GM23248 (cell line): ENCODE measurements at regions not wholly inside any gene's neighbourhood (a gene's known extent, or its start where the extent isn't known, plus 50 kb on each side); places are given as distances from the start of the nearest gene placed in this dataset.

Source experiments
- EZH2 ChIP-seq: fragments of 200-600 bp; sonication (generic); IDR thresholded peaks from 2 replicates; pipeline ENCODE4 v1.6.1; 2018; ENCODE audit warnings: antibody characterized with exemption, mild to moderate bottlenecking; ENCODE audit not compliant: insufficient read depth, poor library complexity, severe bottlenecking
- EZH2phosphoT487 ChIP-seq: fragments of 200-600 bp; sonication (generic); IDR thresholded peaks from 2 replicates; pipeline ENCODE4 v1.6.1; 2018; ENCODE audit warnings: antibody characterized with exemption, moderate library complexity, mild to moderate bottlenecking, low read depth; ENCODE audit not compliant: insufficient read depth

- TF ChIP-seq EZH2 (no peak), EZH2phosphoT487 (no peak)
Measured at GRCh38 chr3:99410789-99411311, 227.5 kb upstream of the COL8A1 start.
